PC-9 (cell line): ENCODE measurements at regions not wholly inside any gene's neighbourhood (a gene's known extent, or its start where the extent isn't known, plus 50 kb on each side); places are given as distances from the start of the nearest gene placed in this dataset.

Experiments used
- BruUV-seq: library from RNA; stranded (reverse); fragments of 400-500 nt; replicated peaks from 2 replicates; lab custom pipeline; 2021; lab: Mats Ljungman, UMichigan
- CTCF ChIA-PET: fragments of 300-600 bp; sonication (Branson Sonifier 250); formaldehyde crosslinking; loops from one replicate; lab custom pipeline; 2022; ENCODE audit warnings: antibody characterized with exemption; lab: Charles Lee
- POLR2A ChIA-PET: fragments of 300-600 bp; sonication (Branson Sonifier 250); formaldehyde crosslinking; loops from one replicate; lab custom pipeline; 2022; ENCODE audit warnings: antibody characterized with exemption; ENCODE audit not compliant: unreplicated experiment; lab: Charles Lee
- DNase-seq, 2 experiments: peaks; one replicate each; pipeline versions ENCODE4 v3.0.0 to v3.0.0-alpha.2; 2015 to 2022; ENCODE audit warnings: mixed read lengths in 1 of 2
- H2AFZ ChIP-seq: fragments of 200-600 bp; sonication (generic); 2 replicates; pipeline ENCODE4 v1.8.1; 2017; ENCODE audit warnings: antibody characterized with exemption
- H3F3A ChIP-seq: fragments of 200-600 bp; sonication (generic); 2 replicates; pipeline ENCODE4 v1.8.1; 2017; ENCODE audit warnings: antibody characterized with exemption, mild to moderate bottlenecking, low read depth; ENCODE audit not compliant: insufficient read depth
- H3K27ac ChIP-seq: fragments of 200-600 bp; sonication (generic); 2 replicates; pipeline ENCODE4 v1.6.1; 2016; ENCODE audit warnings: mixed run types
- H3K27me3 ChIP-seq: fragments of 200-600 bp; sonication (generic); 2 replicates; pipeline ENCODE4 v1.6.1; 2016; ENCODE audit warnings: low read depth, mixed run types; ENCODE audit not compliant: insufficient read depth
- H3K36me3 ChIP-seq: fragments of 200-600 bp; sonication (generic); 2 replicates; pipeline ENCODE4 v1.6.1; 2016; ENCODE audit warnings: low read depth, mixed run types
- H3K4me1 ChIP-seq: fragments of 200-600 bp; sonication (generic); replicated peaks from 2 replicates; pipeline ENCODE4 v1.6.1; 2016; ENCODE audit warnings: mixed run types; ENCODE audit not compliant: insufficient read depth
- H3K4me2 ChIP-seq: fragments of 200-600 bp; sonication (generic); 2 replicates; pipeline ENCODE4 v1.6.1; 2017; ENCODE audit warnings: mixed run types
- H3K4me3 ChIP-seq: fragments of 200-600 bp; sonication (generic); 2 replicates; pipeline ENCODE4 v1.6.1; 2016; ENCODE audit warnings: mixed run types
- H3K79me2 ChIP-seq: fragments of 200-600 bp; sonication (generic); 2 replicates; pipeline ENCODE4 v1.6.1; 2017; ENCODE audit warnings: low read depth, mixed run types
- H3K9me2 ChIP-seq: fragments of 200-600 bp; sonication (generic); 2 replicates; pipeline ENCODE4 v1.8.1; 2017; ENCODE audit warnings: mild to moderate bottlenecking; ENCODE audit not compliant: insufficient read depth
- H3K9me3 ChIP-seq: fragments of 200-600 bp; sonication (generic); 2 replicates; pipeline ENCODE4 v1.8.1; 2016; ENCODE audit warnings: low read depth; ENCODE audit not compliant: insufficient read depth
- H4K20me1 ChIP-seq: fragments of 200-600 bp; sonication (generic); 2 replicates; pipeline ENCODE4 v1.8.1; 2017; ENCODE audit not compliant: insufficient read depth
- EZH2 ChIP-seq: fragments of 200-600 bp; sonication (generic); IDR thresholded peaks from 2 replicates; pipeline ENCODE4 v1.8.0; 2017; ENCODE audit warnings: antibody characterized with exemption, low read depth
- intact Hi-C: fragments of 100-400 bp; cut with micrococcal nuclease; formaldehyde crosslinking; loops from one replicate; pipeline ENCODE4 v1.10.0; 2022; ENCODE audit not compliant: unreplicated experiment
- TF ChIP-seq, protein P1 (sequence below): fragments of 200-600 bp; sonication (generic); conservative IDR thresholded peaks from 2 replicates; pipeline ENCODE4 v1.6.1; 2017; ENCODE audit warnings: mixed run types, antibody characterized with exemption, mild to moderate bottlenecking, moderate library complexity

DNA sequence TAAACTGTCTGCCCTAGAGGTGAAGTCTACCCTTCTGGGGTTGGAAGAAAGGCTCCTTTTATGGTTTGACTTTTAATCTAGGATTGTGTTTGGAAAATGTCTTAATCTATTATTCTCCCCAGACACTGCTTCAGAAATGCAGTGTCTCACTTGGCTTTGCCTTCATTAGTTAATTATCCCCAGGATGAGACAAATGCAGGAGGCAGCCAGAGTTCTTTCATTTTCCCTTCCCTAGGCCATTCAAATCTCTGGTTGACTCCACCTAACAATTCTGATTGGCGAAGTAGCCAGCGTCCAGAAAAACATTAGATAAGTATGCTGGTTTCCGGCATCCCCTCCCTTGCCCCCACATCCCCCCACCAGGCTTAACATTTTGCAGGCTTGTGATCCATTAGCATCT is 325.8 kb upstream of the PBX1 start:
- CTCF ChIA-PET = no interaction called here
- H3K9me2 ChIP-seq = no peaks in the 10 kb centered on the region
- TF ChIP-seq, protein P1, sequence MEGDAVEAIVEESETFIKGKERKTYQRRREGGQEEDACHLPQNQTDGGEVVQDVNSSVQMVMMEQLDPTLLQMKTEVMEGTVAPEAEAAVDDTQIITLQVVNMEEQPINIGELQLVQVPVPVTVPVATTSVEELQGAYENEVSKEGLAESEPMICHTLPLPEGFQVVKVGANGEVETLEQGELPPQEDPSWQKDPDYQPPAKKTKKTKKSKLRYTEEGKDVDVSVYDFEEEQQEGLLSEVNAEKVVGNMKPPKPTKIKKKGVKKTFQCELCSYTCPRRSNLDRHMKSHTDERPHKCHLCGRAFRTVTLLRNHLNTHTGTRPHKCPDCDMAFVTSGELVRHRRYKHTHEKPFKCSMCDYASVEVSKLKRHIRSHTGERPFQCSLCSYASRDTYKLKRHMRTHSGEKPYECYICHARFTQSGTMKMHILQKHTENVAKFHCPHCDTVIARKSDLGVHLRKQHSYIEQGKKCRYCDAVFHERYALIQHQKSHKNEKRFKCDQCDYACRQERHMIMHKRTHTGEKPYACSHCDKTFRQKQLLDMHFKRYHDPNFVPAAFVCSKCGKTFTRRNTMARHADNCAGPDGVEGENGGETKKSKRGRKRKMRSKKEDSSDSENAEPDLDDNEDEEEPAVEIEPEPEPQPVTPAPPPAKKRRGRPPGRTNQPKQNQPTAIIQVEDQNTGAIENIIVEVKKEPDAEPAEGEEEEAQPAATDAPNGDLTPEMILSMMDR = no peak
- no peak for TF ChIP-seq EZH2
- H3K27ac ChIP-seq = no peak overlapping the region
- BruUV-seq = no TSS peak
- H2AFZ ChIP-seq = no peak overlapping the region
- H3K4me3 ChIP-seq = no peak overlapping the region
- H4K20me1 ChIP-seq = no peaks in the 10 kb centered on the region
- intact Hi-C loops = no loop called here
- no peak for DNase-seq
- H3K4me2 ChIP-seq = no peak overlapping the region
- no peaks in the 10 kb centered on the region for H3K79me2 ChIP-seq
- H3K9me3 ChIP-seq = no peaks in the 10 kb centered on the region
- H3K27me3 ChIP-seq = no peaks in the 10 kb centered on the region
- H3K36me3 ChIP-seq = no peaks in the 10 kb centered on the region
- POLR2A ChIA-PET = no interaction called here
- no peaks in the 10 kb centered on the region for H3K4me1 ChIP-seq
- H3F3A ChIP-seq = no peaks in the 10 kb centered on the region

DNA sequence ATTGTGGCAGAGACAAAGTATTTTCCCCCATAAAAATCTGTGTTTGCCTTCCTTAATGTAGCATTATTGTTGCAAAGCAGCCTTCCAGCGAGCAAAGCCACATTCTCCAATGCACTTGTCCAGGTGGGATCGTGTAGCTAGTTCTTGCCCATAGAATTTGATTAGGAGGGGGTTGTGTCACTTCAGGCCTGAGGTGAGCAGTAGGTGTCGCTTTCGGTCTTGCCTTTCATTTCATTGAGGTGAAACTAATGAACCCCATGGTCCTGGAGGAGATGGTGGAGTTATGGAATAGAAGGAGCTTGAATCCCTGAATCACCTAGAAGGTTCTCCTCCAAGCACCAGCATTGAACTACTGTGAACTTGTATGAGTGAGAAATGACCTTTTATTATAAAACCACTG is 318.9 kb upstream of the PBX1 start:
- Histone ChIP-seq H3K4me3 (no peak overlapping the region), H3K36me3 (no peaks in the 10 kb centered on the region), H3K27me3 (no peaks in the 10 kb centered on the region), H3K27ac (no peak overlapping the region), H3K79me2 (no peaks in the 10 kb centered on the region), H3K4me1 (no peaks in the 10 kb centered on the region), H3F3A (no peaks in the 10 kb centered on the region), H3K9me3 (no peaks in the 10 kb centered on the region), H2AFZ (no peak overlapping the region), H3K4me2 (no peak overlapping the region), H3K9me2 (no peaks in the 10 kb centered on the region), H4K20me1 (no peaks in the 10 kb centered on the region)
- no peak for TF ChIP-seq EZH2
- TF ChIP-seq, protein P1 = no peak
- BruUV-seq = no TSS peak
- CTCF ChIA-PET = interaction anchor here (0.6 to 0.9 kb wide), 2 partner anchors 322 to 548 kb away, joined by 5 to 7 read pairs; no protein-coding TSS in a partner anchor
- DNase-seq = peak in 1 of 2 experiments; percentile 5
- POLR2A ChIA-PET = no interaction called here
- intact Hi-C loops = loop anchor here (1.0 to 5.0 kb wide), 3 partner anchors 377 to 833 kb away; no protein-coding TSS in a partner anchor

DNA sequence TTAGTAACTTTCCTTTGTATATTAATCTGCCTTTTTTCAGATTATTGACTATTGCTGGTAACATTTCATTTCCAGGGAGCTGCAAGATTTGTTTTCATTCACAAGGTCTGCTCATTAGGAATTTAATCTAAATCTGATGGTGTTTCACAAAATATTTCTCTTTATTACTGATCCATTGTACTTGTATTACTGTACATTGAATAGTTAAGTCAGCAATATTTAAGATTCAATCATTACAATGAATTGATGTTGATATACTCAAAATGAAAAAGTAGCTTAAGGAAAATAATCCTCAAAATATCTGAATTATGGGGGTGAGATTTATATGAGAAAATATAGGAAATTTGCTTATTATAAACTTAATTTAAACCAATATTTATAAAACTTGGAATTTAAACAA is 308.6 kb upstream of the PBX1 start:
- POLR2A ChIA-PET = no interaction called here
- H3F3A ChIP-seq = no peaks in the 10 kb centered on the region
- no peaks in the 10 kb centered on the region for H3K4me1 ChIP-seq
- H4K20me1 ChIP-seq = no peaks in the 10 kb centered on the region
- BruUV-seq = no TSS peak
- intact Hi-C loops = no loop called here
- no peaks in the 10 kb centered on the region; the same call in 1 of the 2 replicates for H3K9me2 ChIP-seq
- no peaks in the 10 kb centered on the region for H3K27me3 ChIP-seq
- no peak overlapping the region for H3K4me3 ChIP-seq
- H3K4me2 ChIP-seq = no peak overlapping the region
- CTCF ChIA-PET = no interaction called here
- H3K9me3 ChIP-seq = peaks cover 7% of the 10 kb centered on the region; the same call in 1 of the 2 replicates
- TF ChIP-seq EZH2 = no peak
- TF ChIP-seq, protein P1 = no peak
- no peaks in the 10 kb centered on the region for H3K36me3 ChIP-seq
- no peak overlapping the region for H2AFZ ChIP-seq
- H3K27ac ChIP-seq = no peak overlapping the region
- H3K79me2 ChIP-seq = no peaks in the 10 kb centered on the region
- DNase-seq = no peak
